Thyroid gland (tissue), 4 donors: ENCODE measurements at regions not wholly inside any gene's neighbourhood (a gene's known extent, or its start where the extent isn't known, plus 50 kb on each side); places are given as distances from the start of the nearest gene placed in this dataset.
A peak's percentile ranks its signal among the peaks of the same experiment; 100 is the strongest.

Experiments
- DNase-seq, 2 donors: peaks; one replicate each; pipeline ENCODE4 v3.0.0-alpha.2; 2019
- H3K27ac ChIP-seq, 3 donors: fragments of 200-600 bp; sonication (generic); 1 replicate in 2 of 3; 2 replicates in 1 of 3; pipeline ENCODE4 v1.5.1; 2016 to 2019; ENCODE audit warnings: mild to moderate bottlenecking in 1 of 3, moderate library complexity in 1 of 3
- H3K27me3 ChIP-seq: fragments of 200-600 bp; sonication (generic); one replicate; pipeline ENCODE4 v1.5.1; 2019
- H3K36me3 ChIP-seq, 2 donors: fragments of 200-600 bp; sonication (generic); one replicate each; pipeline ENCODE4 v1.5.1; 2016 to 2019
- H3K4me1 ChIP-seq, 2 donors: fragments of 200-600 bp; sonication (generic); one replicate each; pipeline ENCODE4 v1.5.1; 2017 to 2019
- H3K4me3 ChIP-seq, 3 donors: fragments of 200-600 bp; sonication (generic); replicated peaks in 1 of 3; 1 replicate in 2 of 3; 2 replicates in 1 of 3; pipeline ENCODE4 v1.5.1; 2016; ENCODE audit warnings: mild to moderate bottlenecking in 1 of 3
- H3K9me3 ChIP-seq: fragments of 200-600 bp; sonication (generic); one replicate; pipeline ENCODE4 v1.5.1; 2017
- CTCF ChIP-seq, 6 experiments: fragments of 200-600 bp in 3 of 6; fragments of 450-650 bp in 3 of 6; sonication (generic) in 3 of 6; IDR thresholded peaks; one replicate each; pipeline ENCODE4 v1.5.1; 2016 to 2019; ENCODE audit warnings: antibody characterized with exemption in 6 of 6, mild to moderate bottlenecking in 2 of 6, inconsistent platforms in 1 of 6, moderate library complexity in 1 of 6
- POLR2A ChIP-seq, 2 donors: fragments of 450-650 bp; IDR thresholded peaks; one replicate each; pipeline ENCODE4 v1.6.1; 2017; ENCODE audit warnings: antibody characterized with exemption in 2 of 2, mild to moderate bottlenecking in 2 of 2, moderate library complexity in 1 of 2
- WGBS, 2 donors: methylation state at CpG; one replicate each; pipeline ENCODE4 v1.1.5; 2017; 5-methylcytosine and 5-hydroxymethylcytosine counted together
- intact Hi-C: fragments of 100-400 bp; cut with DNase I; formaldehyde crosslinking; loops from one replicate; pipeline ENCODE4 v1.15.1; 2023

- Histone ChIP-seq H3K36me3 (no peaks in the 10 kb centered on the region), H3K27ac (no peak overlapping the region), H3K4me3 (no peak overlapping the region), H3K27me3 (no peaks in the 10 kb centered on the region), H3K9me3 (no peaks in the 10 kb centered on the region), H3K4me1 (peaks cover 39 to 46% of the 10 kb centered on the region in 2 donors)
- TF ChIP-seq CTCF (IDR thresholded peaks at IDR 0.05), result no peak
- no peak for DNase-seq
- intact Hi-C loops, result no loop called here
- WGBS, 2 donors, result 94 to 97% methylated on average over 5 of the region's 5 CpGs
Measured at GRCh38 chr11:19435306-19435989, 194.7 kb upstream of the E2F8 start.

GRCh38 chr11:19433791-19434190 lies 193.0 kb upstream of the E2F8 start:
- Histone ChIP-seq H3K4me3 (no peak overlapping the region), H3K27me3 (no peaks in the 10 kb centered on the region), H3K27ac (peak overlapping the region in 2 of 3 donors; percentile 69 to 76), H3K36me3 (no peaks in the 10 kb centered on the region), H3K4me1 (peaks cover 48 to 59% of the 10 kb centered on the region in 2 donors), H3K9me3 (no peaks in the 10 kb centered on the region)
- no peak for DNase-seq
- TF ChIP-seq POLR2A (IDR thresholded peaks at IDR 0.05), result no peak
- TF ChIP-seq CTCF (IDR thresholded peaks at IDR 0.05), result no peak
- intact Hi-C loops, result no loop called here
- 57 to 81% methylated on average over 1 of the region's 1 CpG for WGBS, 2 donors

GRCh38 chr11:19433367-19433766 lies 192.6 kb upstream of the E2F8 start:
- Histone ChIP-seq H3K27ac (peak overlapping the region; percentile 52 to 76 (median 69)), H3K4me1 (peaks cover 47 to 59% of the 10 kb centered on the region in 2 donors), H3K4me3 (no peak overlapping the region), H3K9me3 (no peaks in the 10 kb centered on the region), H3K27me3 (no peaks in the 10 kb centered on the region), H3K36me3 (no peaks in the 10 kb centered on the region)
- WGBS, 2 donors, result 88 to 91% methylated on average over 2 of the region's 2 CpGs
- TF ChIP-seq CTCF (IDR thresholded peaks at IDR 0.05), result no peak
- TF ChIP-seq POLR2A (IDR thresholded peaks at IDR 0.05), result no peak
- no peak for DNase-seq
- intact Hi-C loops, result no loop called here

- no peak overlapping the region for H3K4me3 ChIP-seq
- intact Hi-C loops, result no loop called here
- no peaks in the 10 kb centered on the region for H3K9me3 ChIP-seq
- peak; percentile 45 to 55 for DNase-seq
- H3K4me1 ChIP-seq, result peaks cover 45 to 55% of the 10 kb centered on the region in 2 donors
- H3K36me3 ChIP-seq, result no peaks in the 10 kb centered on the region
- no peaks in the 10 kb centered on the region for H3K27me3 ChIP-seq
- H3K27ac ChIP-seq, result peak overlapping the region; percentile 52 to 76 (median 69)
- WGBS, 2 donors, result 22 to 23% methylated on average over 3 of the region's 3 CpGs
- TF ChIP-seq CTCF (IDR thresholded peaks at IDR 0.05) (no peak), POLR2A (IDR thresholded peaks at IDR 0.05) (peak in 1 of 2 donors; percentile 48)
Measured at GRCh38 chr11:19432370-19433061, 191.8 kb upstream of the E2F8 start.

- H3K27ac ChIP-seq, result peak overlapping the region; percentile 52 to 76 (median 69)
- peaks cover 58 to 64% of the 10 kb centered on the region in 2 donors for H3K4me1 ChIP-seq
- intact Hi-C loops, result no loop called here
- WGBS, 2 donors, result 38 to 57% methylated on average over 5 to 8 of the region's 8 CpGs
- H3K27me3 ChIP-seq, result no peaks in the 10 kb centered on the region
- H3K4me3 ChIP-seq, result no peak overlapping the region
- TF ChIP-seq POLR2A (IDR thresholded peaks at IDR 0.05) (no peak), CTCF (IDR thresholded peaks at IDR 0.05) (no peak)
- DNase-seq, result peak; percentile 39 to 41
- no peaks in the 10 kb centered on the region for H3K9me3 ChIP-seq
- no peaks in the 10 kb centered on the region for H3K36me3 ChIP-seq
Measured at GRCh38 chr11:19430754-19431398, 190.1 kb upstream of the E2F8 start.
